ENCODE measurements at regions not wholly inside any gene's neighbourhood (a gene's known extent, or its start where the extent isn't known, plus 50 kb on each side); places are given as distances from the start of the nearest gene placed in this dataset.
A peak's percentile ranks its signal among the peaks of the same experiment; 100 is the strongest.

GRCh38 chr22:22710719-22711531, 66.5 kb downstream of the GGTLC2 start:
- in situ Hi-C loops (cut with MboI; ENCODE audit: low sequenced_read_pairs, unreplicated experiment): no loop called here
- DNase-seq (ENCODE audit: low spot score): peak; percentile 70
- peak; percentile 96 for TF ChIP-seq CTCF (IDR thresholded peaks at IDR 0.05; ENCODE audit: borderline replicate concordance, control extremely low read depth, extremely low read depth, insufficient read depth, missing control alignments)

GRCh38 chr22:22711532-22711913, 67.1 kb downstream of the GGTLC2 start:
- in situ Hi-C loops (cut with MboI; ENCODE audit: low sequenced_read_pairs, unreplicated experiment): no loop called here
- DNase-seq (ENCODE audit: low spot score): no peak
- TF ChIP-seq CTCF (IDR thresholded peaks at IDR 0.05; ENCODE audit: borderline replicate concordance, control extremely low read depth, extremely low read depth, insufficient read depth, missing control alignments): no peak

- TF ChIP-seq CTCF (IDR thresholded peaks at IDR 0.05; ENCODE audit: borderline replicate concordance, control extremely low read depth, extremely low read depth, insufficient read depth, missing control alignments): no peak
- DNase-seq (ENCODE audit: low spot score): no peak
- in situ Hi-C loops (cut with MboI; ENCODE audit: low sequenced_read_pairs, unreplicated experiment): no loop called here
Observed at GRCh38 chr22:22712092-22712658, 67.8 kb downstream of the GGTLC2 start.

- TF ChIP-seq CTCF (IDR thresholded peaks at IDR 0.05; ENCODE audit: borderline replicate concordance, control extremely low read depth, extremely low read depth, insufficient read depth, missing control alignments): no peak
- no peak for DNase-seq (ENCODE audit: low spot score)
- in situ Hi-C loops (cut with MboI; ENCODE audit: low sequenced_read_pairs, unreplicated experiment): no loop called here
Observed at GRCh38 chr22:22712666-22713365, 68.4 kb downstream of the GGTLC2 start.

- no peak for DNase-seq (ENCODE audit: low spot score)
- no peak for TF ChIP-seq CTCF (IDR thresholded peaks at IDR 0.05; ENCODE audit: borderline replicate concordance, control extremely low read depth, extremely low read depth, insufficient read depth, missing control alignments)
- in situ Hi-C loops (cut with MboI; ENCODE audit: low sequenced_read_pairs, unreplicated experiment): no loop called here
Observed at GRCh38 chr22:22713416-22713815, 69.0 kb downstream of the GGTLC2 start.

GRCh38 chr22:22714600-22715335, 70.4 kb downstream of the GGTLC2 start:
- in situ Hi-C loops (cut with MboI; ENCODE audit: low sequenced_read_pairs, unreplicated experiment): no loop called here
- TF ChIP-seq CTCF (IDR thresholded peaks at IDR 0.05; ENCODE audit: borderline replicate concordance, control extremely low read depth, extremely low read depth, insufficient read depth, missing control alignments): no peak
- peak; percentile 51 for DNase-seq (ENCODE audit: low spot score)

All from GM13976 (cell line).